CD4-positive, alpha-beta T cell treated with Interleukin-6 for 4 hours (primary cell): ENCODE measurements at regions not wholly inside any gene's neighbourhood (a gene's known extent, or its start where the extent isn't known, plus 50 kb on each side); places are given as distances from the start of the nearest gene placed in this dataset.

Experiments used
- DNase-seq: peaks from one replicate; pipeline ENCODE4 v3.0.0-alpha.2; 2020; ENCODE audit warnings: mixed read lengths

DNA sequence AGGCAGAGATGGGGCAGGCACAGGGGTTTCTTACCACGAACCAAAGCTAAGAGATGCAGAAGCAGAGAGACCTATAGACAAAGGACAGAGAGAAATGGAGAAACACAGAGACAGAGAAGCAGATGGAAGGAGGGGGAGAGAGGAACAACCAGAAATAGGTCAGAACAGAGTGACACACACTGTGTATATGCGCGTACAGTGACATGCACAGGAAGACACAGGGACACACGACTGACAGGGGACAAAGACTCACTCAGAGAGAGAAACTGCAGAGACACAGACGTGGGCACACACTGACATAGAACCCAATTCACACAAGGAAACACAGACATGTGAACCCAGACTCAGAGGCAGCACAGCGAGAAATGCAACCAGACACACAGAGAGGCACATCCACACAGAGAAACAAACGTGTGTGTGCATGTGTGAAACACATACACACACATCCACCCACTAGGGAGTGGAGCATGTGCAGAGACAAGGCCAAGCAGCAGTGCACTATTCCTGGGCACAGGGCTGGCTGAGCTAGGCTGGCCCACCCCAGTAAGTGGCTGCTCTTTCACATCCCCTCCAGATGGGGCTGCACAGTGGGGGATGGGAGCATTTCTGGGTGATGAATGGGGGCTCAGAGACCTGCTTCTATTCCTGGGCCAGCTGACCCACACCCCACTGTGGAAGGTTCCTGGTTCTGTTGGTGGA lies 123.4 kb upstream of the CSF3R start:
- DNase-seq, result no peak

GRCh38 chr1:36603461-36603860 lies 120.7 kb upstream of the CSF3R start:
- no peak for DNase-seq

GRCh38 chr1:36602184-36602583 lies 119.5 kb upstream of the CSF3R start:
- DNase-seq, result no peak

DNA sequence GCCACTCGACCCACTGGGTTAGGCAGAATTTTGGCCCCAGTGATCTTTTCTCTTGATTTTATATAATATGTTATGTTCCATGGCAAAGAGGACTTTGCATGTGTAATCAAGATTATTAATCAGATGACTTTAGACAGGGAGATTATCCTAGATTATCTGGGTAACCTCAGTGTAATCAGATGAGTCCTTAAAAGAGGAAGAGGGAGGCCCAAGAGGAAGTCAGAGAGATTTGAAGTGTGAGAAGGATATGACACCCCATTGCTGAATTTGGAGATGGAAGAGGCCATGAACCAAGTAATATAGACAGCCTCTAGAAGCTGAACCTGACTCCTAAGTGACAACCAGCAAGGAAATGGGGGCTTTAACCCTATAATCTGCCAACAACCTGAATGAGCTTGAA lies 117.1 kb upstream of the CSF3R start:
- DNase-seq, result no peak

GRCh38 chr1:36597514-36597913 lies 114.8 kb upstream of the CSF3R start:
- no peak for DNase-seq

DNA sequence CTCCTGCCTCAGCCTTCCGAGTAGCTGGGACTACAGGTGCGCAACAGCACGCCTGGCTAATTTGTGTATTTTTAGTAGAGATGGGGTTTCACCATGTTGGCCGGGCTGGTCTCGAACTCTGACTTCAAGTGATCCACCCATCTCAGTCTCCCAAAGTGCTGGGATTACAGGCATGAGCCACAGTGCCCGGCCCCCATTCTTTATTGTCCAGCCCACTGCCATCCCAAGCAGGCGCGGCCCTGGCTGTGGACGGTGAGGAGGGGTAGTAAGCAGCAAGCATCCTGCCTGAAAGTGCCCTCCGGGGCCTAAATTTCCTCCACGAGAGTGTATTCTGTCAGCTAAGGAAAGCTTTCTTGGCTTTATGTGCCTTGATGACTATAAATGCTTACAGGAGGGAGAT lies 113.2 kb upstream of the CSF3R start:
- no peak for DNase-seq

- DNase-seq, result no peak
These were observed 112.6 kb upstream of the CSF3R start for GRCh38 chr1:36595349-36595748.

- DNase-seq, result no peak
These were observed 111.3 kb upstream of the CSF3R start for GRCh38 chr1:36594023-36594422.

GRCh38 chr1:36591278-36591677 lies 108.6 kb upstream of the CSF3R start:
- no peak for DNase-seq

- DNase-seq, result no peak
These were observed 108.1 kb upstream of the CSF3R start for GRCh38 chr1:36590771-36591170.

DNA sequence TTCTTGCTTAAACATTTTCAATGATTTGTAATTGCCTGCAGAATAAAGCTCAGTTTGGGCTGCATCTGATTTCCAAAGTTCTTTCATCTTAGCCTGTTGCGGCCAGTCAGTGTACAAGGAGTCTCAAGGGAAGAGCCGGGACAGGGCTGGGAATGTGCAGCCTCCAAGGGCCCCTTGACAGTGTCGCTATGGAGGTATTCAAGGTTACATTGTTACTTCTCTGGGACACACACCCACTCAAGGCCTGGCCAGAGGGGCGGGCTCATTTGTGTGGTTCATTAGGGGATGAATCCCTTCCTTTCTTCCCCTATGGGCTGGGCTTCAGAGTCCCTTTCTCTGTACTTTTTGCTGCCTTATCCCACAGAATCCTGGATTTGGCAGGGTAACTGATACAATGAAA lies 107.6 kb upstream of the CSF3R start:
- no peak for DNase-seq

DNA sequence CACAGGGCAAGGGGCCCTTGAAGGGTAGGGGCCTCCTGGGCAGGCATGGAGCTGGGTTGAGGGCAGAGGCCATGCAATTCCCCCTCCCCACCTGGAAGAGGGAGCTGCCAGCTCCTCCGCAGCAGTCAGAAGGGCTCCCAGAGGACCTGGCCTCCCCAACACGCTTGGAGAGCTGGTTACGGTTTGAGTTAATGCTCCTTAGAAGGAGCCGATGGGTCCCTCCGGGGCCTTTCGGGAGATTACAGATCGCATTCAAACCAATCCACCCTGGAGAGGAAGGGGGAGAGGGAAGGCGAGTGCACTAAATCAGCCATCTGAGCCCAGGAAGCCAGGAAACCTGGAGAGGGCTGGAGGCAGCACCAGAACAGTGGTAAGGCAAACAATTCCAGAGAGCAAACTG lies 106.3 kb upstream of the CSF3R start:
- no peak for DNase-seq

DNA sequence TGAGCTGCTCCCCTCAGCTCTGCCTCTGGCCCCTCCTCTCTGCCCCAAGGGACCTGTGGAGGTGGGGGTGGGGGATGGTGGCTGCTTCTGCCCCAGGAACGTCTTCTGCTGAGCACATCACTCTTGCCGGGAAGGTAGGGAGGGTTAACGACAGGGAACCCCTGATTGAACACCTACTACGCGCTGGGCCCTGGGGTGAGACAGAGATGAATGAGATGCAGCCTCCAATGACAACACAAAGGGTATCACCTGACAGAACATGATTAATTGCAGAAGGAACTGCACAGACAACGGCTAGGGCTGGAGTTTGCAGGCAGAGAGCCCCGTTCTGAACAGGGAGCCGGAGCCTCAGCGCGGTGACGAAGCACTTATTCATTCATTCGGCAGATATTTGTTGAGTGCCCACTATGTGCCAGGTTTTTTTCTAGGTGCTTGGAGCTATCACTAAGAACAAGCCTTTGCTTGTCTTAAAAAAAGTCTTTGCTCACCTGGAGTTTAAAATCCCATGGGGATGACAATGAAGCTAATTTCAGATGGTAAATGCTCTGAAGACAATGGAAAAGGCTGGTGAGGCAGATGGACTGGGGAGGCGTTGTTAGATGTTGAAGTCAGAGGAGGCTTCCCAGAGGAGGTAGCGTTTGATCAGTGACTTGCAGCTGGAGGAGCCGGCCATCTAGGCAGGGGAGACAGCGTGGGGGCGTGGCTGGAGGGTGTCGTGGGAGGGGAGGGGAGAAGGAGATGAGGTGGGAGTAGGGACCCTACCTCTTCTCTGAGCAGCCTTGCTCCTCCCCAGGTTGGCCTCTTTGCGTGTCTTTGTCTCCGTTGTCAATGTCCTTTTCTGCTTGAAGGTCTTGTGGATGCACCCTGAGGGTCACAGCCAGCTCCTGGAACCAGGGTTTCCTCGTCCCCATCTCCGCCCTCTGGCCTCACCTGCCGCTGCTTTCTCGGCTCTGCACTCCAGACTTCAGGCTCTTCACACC lies 103.1 kb upstream of the CSF3R start:
- no peak for DNase-seq

DNA sequence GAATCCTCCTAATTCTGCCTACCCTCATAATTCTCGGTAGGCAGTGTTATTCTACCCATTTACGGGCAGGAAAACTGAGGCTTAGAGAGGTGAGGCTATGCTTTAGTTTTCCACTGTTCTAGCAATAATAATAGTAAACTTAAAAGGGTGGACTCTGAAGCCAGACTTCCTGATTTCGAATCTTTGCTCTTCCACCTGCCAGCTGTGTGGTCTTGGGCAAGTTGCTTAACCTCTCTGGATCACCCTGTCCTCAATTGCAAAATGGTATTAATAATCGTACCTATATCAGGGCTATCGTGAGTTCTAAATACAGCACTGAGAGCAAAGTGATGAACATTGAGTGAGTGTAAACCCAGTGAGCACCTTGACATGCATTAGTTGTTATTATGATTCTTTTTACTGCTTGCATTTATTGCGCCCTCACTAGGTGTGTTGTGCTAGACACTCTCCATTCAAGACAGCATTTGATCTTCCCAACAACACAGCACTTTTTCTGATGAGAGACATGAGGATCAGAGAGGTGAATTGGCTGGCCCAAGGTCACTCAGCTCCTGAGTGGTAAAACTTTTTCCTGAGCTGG lies 102.3 kb upstream of the CSF3R start:
- DNase-seq, result no peak

GRCh38 chr1:36583980-36584782 lies 101.5 kb upstream of the CSF3R start:
- no peak for DNase-seq

- DNase-seq, result no peak
These were observed 100.4 kb upstream of the CSF3R start for GRCh38 chr1:36583080-36583479.

DNA sequence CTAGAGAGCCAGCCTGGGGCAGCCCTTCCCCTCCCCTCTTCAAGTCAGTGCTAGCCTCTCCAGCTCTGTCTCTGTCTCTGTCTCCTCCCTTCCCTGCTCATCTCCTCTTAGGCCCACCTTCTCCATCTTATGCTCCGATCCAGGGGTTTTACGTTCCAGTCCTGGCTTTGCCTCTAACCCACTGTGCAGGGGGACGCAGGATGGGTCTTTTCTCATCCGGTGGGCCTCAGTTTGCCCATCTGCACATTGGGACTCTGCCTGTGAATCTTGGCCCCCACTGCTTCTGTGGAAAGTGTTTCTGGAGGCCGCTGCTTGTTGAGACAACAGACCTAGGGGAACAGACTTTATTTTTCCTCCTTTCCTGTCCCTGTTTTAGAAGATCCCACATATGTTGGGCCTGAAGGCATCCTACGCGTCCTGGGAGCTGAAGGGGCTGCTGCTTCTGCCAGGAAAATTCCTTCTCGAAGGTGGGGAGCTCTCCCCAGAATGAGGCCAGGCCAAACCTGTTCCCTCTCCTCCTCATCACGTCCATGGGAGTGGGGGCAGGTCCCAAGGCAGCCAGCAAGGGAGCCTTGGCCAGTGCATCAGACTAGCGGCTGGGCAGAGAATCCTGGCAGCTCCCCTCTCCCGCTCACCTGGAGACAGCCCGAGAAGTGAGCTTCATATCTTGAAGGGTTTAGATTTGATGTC lies 99.5 kb upstream of the CSF3R start:
- DNase-seq, result no peak

DNA sequence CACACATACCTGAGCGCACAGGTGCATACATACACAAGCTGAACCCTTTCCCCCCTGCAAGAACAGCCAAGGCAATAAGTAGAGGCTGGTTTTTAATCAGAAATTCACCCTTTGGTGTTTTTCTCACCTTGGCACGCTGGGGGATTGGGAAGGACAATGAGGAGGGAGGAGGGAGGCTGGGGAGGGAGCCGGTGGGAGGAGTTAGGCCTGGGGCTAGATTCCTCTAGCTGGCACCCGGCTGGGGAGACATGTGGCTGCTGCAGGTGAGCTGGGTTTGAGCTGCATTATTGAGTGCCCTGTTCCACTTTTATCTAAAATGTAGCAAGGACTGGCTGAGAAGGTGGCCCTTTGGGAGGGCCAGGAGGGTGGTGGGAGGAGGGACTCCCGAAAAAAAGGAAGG lies 97.8 kb upstream of the CSF3R start:
- DNase-seq, result no peak

DNA sequence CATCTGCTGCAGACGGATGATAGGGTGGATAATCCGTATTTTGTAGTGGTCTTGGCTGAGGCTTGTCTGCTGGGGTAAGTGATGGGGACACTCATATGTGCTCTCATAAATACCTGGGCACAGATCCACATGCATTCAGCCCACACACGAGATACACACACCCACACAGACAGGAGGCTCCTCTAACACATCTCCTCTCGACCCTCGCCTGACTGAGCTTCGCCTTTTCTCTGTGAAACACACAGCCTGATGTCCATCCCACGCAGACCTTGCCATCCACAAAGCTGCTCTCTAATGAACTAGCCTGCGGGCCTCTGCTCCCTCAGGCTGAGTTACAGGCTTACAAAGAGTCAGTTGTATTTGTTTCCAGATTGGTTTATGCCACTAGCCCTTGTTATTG lies 96.3 kb upstream of the CSF3R start:
- no peak for DNase-seq

DNA sequence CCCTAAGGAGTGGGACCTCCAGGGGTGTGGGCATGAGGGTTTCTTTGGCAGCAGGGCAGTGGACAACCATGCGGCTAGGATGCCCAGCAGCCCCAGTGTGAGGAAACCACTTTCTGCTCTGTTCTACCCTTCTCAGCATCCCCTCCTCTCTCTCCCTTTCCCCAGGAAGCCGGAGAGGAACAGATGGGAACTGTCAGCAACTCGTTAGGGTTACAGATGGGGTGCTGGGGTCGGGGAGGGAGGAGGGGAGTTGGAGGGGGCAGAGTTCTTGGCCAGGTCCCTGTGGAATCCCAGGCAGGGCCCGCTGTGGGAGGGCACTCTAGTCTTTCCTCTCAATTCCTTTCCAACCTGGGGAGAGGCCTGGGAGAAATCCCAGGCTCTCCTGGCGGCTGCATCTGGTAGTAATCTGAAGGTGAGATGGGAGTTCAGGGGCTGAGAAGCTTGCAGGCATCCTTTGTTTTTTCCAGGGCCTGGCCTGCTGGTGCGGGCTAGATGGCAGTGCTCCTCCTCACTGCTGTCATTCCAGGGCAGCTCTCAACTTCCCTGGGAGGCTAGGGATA lies 93.9 kb upstream of the CSF3R start:
- DNase-seq, result no peak

GRCh38 chr1:36576118-36576517 lies 93.4 kb upstream of the CSF3R start:
- peak; percentile 55 for DNase-seq

DNA sequence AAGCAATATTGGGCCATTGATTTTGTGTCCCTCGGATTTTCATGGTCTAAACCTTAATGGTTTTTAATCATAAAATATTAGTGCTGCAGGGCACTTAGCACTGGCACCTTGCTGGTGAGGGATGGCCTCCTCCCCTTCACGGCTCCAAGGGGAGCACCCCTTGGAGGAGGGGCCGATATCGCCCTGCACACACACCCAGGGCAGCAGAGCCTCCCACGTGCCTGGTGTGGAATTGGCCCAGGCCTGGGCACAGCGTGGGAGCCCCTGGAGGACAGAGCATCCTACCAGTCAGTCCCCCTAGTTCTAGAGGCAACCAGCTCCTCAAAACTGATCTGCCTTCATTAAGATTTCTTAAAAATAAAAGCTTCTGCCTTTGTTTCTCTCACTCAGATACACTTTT lies 90.7 kb upstream of the CSF3R start:
- DNase-seq, result no peak
